CD14-positive monocyte (primary cell): ENCODE measurements at regions not wholly inside any gene's neighbourhood (a gene's known extent, or its start where the extent isn't known, plus 50 kb on each side); places are given as distances from the start of the nearest gene placed in this dataset.

ENCODE experiments used
- DNase-seq, 3 donors: peaks; one replicate each; pipeline ENCODE4 v3.0.0-alpha.2; 2011 to 2022
- H2AFZ ChIP-seq: 2 replicates; pipeline ENCODE4 v1.6.0; 2012; ENCODE audit warnings: mild to moderate bottlenecking, low read depth, low read length, inconsistent platforms; ENCODE audit not compliant: insufficient read depth, poor library complexity, severe bottlenecking
- H3K27ac ChIP-seq, 2 donors: 1 replicate in 1 of 2; 2 replicates in 1 of 2; pipeline ENCODE4 v1.5.1; 2012 to 2013; ENCODE audit warnings: low read length in 2 of 2, control low read depth in 1 of 2, inconsistent platforms in 1 of 2, low read depth in 1 of 2, mild to moderate bottlenecking in 1 of 2
- H3K27me3 ChIP-seq, 2 donors: one replicate each; pipeline versions ENCODE4 v1.6.0 to v1.6.1; 2011 to 2013; ENCODE audit warnings: low read length in 2 of 2; ENCODE audit not compliant: control insufficient read depth in 2 of 2, insufficient read depth in 2 of 2
- H3K36me3 ChIP-seq, 2 donors: replicated peaks in 1 of 2; 1 replicate in 1 of 2; 2 replicates in 1 of 2; pipeline versions ENCODE4 v1.5.1 to v1.6.1; 2012 to 2013; ENCODE audit warnings: low read length in 2 of 2, control low read depth in 1 of 2, inconsistent platforms in 1 of 2, mild to moderate bottlenecking in 1 of 2; ENCODE audit not compliant: insufficient read depth in 2 of 2, control insufficient read depth in 1 of 2
- H3K4me1 ChIP-seq, 2 donors: 1 replicate in 1 of 2; 2 replicates in 1 of 2; pipeline versions ENCODE4 v1.5.1 to v1.6.1; 2012 to 2013; ENCODE audit warnings: low read length in 2 of 2, control low read depth in 1 of 2, inconsistent platforms in 1 of 2, mild to moderate bottlenecking in 1 of 2, moderate library complexity in 1 of 2; ENCODE audit not compliant: insufficient read depth in 2 of 2, control insufficient read depth in 1 of 2
- H3K4me2 ChIP-seq: replicated peaks from 2 replicates; pipeline ENCODE3; 2012; ENCODE audit warnings: low read length, moderate library complexity, mild to moderate bottlenecking; ENCODE audit not compliant: poor library complexity, severe bottlenecking; ENCODE audit errors: extremely low read depth
- H3K4me3 ChIP-seq, 3 experiments: fragments of 200-600 bp in 1 of 3; sonication (generic) in 1 of 3; replicated peaks in 1 of 3; 1 replicate in 2 of 3; 2 replicates in 1 of 3; pipeline ENCODE4 v1.5.1; 2011 to 2013; ENCODE audit warnings: low read length in 3 of 3, mild to moderate bottlenecking in 3 of 3, control low read depth in 2 of 3, low read depth in 2 of 3, inconsistent platforms in 1 of 3, moderate library complexity in 1 of 3
- H3K79me2 ChIP-seq: 2 replicates; pipeline ENCODE4 v1.6.0; 2012; ENCODE audit warnings: mild to moderate bottlenecking, control low read depth, inconsistent platforms, low read length, moderate library complexity; ENCODE audit not compliant: insufficient read depth
- H3K9ac ChIP-seq: 2 replicates; pipeline ENCODE4 v1.6.0; 2017; ENCODE audit warnings: low read length, mild to moderate bottlenecking; ENCODE audit not compliant: insufficient read depth, poor library complexity, severe bottlenecking
- H3K9me3 ChIP-seq, 2 donors: replicated peaks in 1 of 2; 1 replicate in 1 of 2; 2 replicates in 1 of 2; pipeline versions ENCODE4 v1.5.1 to v1.6.1; 2012 to 2013; ENCODE audit warnings: low read length in 2 of 2, control low read depth in 1 of 2; ENCODE audit not compliant: control insufficient read depth in 1 of 2, insufficient read depth in 1 of 2
- H4K20me1 ChIP-seq: 2 replicates; pipeline ENCODE4 v1.6.0; 2012; ENCODE audit warnings: mild to moderate bottlenecking, low read length, control low read depth, moderate library complexity; ENCODE audit not compliant: insufficient read depth
- H3K27ac Mint-ChIP-seq, 7 donors: one replicate each; pipeline ENCODE4 v1.8.0; 2020; ENCODE audit warnings: mild to moderate bottlenecking in 7 of 7, mixed read lengths in 7 of 7, moderate library complexity in 6 of 7, inconsistent platforms in 2 of 7
- H3K27me3 Mint-ChIP-seq, 3 donors: one replicate each; pipeline ENCODE4 v1.8.0; 2021 to 2022; ENCODE audit warnings: low read depth in 3 of 3, mild to moderate bottlenecking in 3 of 3, mixed read lengths in 3 of 3, moderate library complexity in 3 of 3, inconsistent platforms in 1 of 3
- H3K36me3 Mint-ChIP-seq, 2 donors: one replicate each; pipeline ENCODE4 v1.8.0; 2020; ENCODE audit warnings: mixed read lengths in 2 of 2, inconsistent platforms in 1 of 2, mild to moderate bottlenecking in 1 of 2
- H3K4me1 Mint-ChIP-seq: one replicate; pipeline ENCODE4 v1.8.0; 2020; ENCODE audit warnings: mild to moderate bottlenecking, mixed read lengths
- H3K4me3 Mint-ChIP-seq, 2 donors: one replicate each; pipeline ENCODE4 v1.8.0; 2020; ENCODE audit warnings: mild to moderate bottlenecking in 2 of 2, mixed read lengths in 2 of 2, moderate library complexity in 1 of 2
- H3K9me3 Mint-ChIP-seq, 7 donors: one replicate each; pipeline ENCODE4 v1.8.0; 2020 to 2022; ENCODE audit warnings: mixed read lengths in 7 of 7, mild to moderate bottlenecking in 6 of 7, moderate library complexity in 6 of 7, inconsistent platforms in 2 of 7
- CTCF ChIP-seq: fragments of 200-600 bp; IDR thresholded peaks from one replicate; pipeline ENCODE4 v1.8.0; 2022; ENCODE audit warnings: antibody characterized with exemption, mild to moderate bottlenecking
- WGBS: methylation state at CpG from one replicate; pipeline ENCODE4 v1.1.5; 2013; ENCODE audit warnings: missing lambda C conversion rate; ENCODE audit not compliant: insufficient coverage; 5-methylcytosine and 5-hydroxymethylcytosine counted together
- intact Hi-C, 2 donors: fragments of 100-400 bp; cut with micrococcal nuclease; formaldehyde crosslinking; loops; one replicate each; pipeline versions ENCODE4 v1.15.0 to v1.15.1; 2023

DNA sequence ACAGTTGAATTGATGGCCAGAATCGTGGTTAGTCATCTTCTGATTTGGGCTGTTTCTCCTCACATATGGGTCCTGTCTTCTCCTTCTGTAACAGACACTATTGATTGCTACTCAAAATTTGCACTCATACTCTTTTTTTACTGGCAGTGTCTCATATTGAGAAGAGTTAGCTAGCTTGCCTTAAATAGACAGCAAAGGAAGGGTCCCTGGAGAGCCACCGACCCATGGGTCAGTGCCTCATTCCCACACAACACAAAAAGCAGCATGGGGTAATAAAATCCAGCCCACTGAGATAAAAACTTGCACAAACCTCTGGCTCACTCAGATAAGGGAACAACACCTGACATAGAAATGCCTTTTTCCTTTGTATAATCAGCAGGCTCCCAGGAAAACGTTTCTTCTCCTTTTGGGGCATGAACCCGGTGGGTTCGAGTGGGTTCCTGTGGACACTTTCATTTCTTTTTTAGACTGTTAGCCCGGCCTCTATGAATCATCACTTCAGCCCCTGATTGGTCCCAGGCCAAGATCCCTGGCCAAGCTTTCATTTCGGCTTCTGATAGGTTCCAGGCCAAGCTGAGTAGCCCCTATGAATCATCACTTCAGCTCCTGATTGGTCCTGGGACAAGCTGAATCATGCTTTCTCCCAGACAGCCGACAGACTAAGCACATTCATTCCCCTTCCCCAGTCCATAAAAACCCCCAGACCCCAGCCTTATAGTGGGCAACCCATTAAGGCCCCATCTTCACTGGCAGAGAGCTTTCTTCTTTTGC is 408.1 kb downstream of the DCAF12L2 start:
- Histone ChIP-seq H3K79me2 (no peaks in the 10 kb centered on the region), H3K4me3 (no peak overlapping the region), H4K20me1 (no peaks in the 10 kb centered on the region), H3K9ac (no peak overlapping the region), H3K4me2 (no peak overlapping the region), H3K9me3 (no peaks in the 10 kb centered on the region), H3K27me3 (no peaks in the 10 kb centered on the region), H3K36me3 (no peaks in the 10 kb centered on the region), H3K27ac (no peak overlapping the region), H2AFZ (no peak overlapping the region), H3K4me1 (no peaks in the 10 kb centered on the region)
- TF ChIP-seq CTCF, result no peak
- no peaks in the 10 kb centered on the region for H3K4me1 Mint-ChIP-seq
- H3K27me3 Mint-ChIP-seq, result no peaks in the 10 kb centered on the region
- H3K4me3 Mint-ChIP-seq, result no peak overlapping the region
- peaks cover 0 to 6% (median 3%) of the 10 kb centered on the region in 7 donors for H3K9me3 Mint-ChIP-seq
- DNase-seq, result no peak
- no peak overlapping the region for H3K27ac Mint-ChIP-seq
- no peaks in the 10 kb centered on the region for H3K36me3 Mint-ChIP-seq
- WGBS, result 79% methylated on average over 3 of the region's 8 CpGs
- intact Hi-C loops, result no loop called here

DNA sequence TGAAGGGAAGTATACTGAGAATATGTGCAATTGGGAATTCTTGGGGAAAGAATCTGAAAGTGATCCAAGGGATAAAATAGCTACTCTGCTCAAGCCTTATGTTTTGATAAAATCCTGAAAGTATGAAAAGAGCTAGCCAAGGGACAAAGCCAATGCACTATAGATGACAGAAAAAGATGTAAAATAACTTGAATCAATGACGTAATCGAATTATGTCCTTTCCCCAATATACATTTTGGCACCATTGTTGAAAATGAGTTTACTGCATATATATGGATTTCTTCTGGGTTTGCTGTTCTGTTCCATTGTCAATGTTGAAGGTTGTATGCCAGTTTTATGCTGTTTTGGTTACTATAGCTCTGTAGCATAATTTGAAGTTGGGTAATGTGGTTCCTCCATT is 407.3 kb downstream of the DCAF12L2 start:
- Histone ChIP-seq H3K79me2 (no peaks in the 10 kb centered on the region), H3K4me2 (no peak overlapping the region), H3K27me3 (no peaks in the 10 kb centered on the region), H3K9me3 (no peaks in the 10 kb centered on the region), H3K27ac (no peak overlapping the region), H3K36me3 (no peaks in the 10 kb centered on the region), H3K4me1 (no peaks in the 10 kb centered on the region), H3K4me3 (no peak overlapping the region), H2AFZ (no peak overlapping the region), H3K9ac (no peak overlapping the region), H4K20me1 (no peaks in the 10 kb centered on the region)
- intact Hi-C loops, result no loop called here
- no peak for TF ChIP-seq CTCF
- no CpG with 5 or more reads among the region's 2 CpGs for WGBS
- Mint-ChIP-seq H3K27ac (no peak overlapping the region), H3K4me1 (no peaks in the 10 kb centered on the region), H3K36me3 (no peaks in the 10 kb centered on the region), H3K9me3 (peaks cover 0 to 7% (median 2%) of the 10 kb centered on the region in 7 donors), H3K27me3 (no peaks in the 10 kb centered on the region), H3K4me3 (no peak overlapping the region)
- no peak for DNase-seq
